GM19468 (cell line): ENCODE measurements at regions not wholly inside any gene's neighbourhood (a gene's known extent, or its start where the extent isn't known, plus 50 kb on each side); places are given as distances from the start of the nearest gene placed in this dataset.
"Not testable (repeated sequence)": the region's sequence is repeated elsewhere in the genome, so short reads cannot be mapped to it uniquely, and the experiment has no call there.

Experiments used
- ATAC-seq: cut with Tn5 transposase; IDR thresholded peaks from one replicate; pipeline ENCODE4 v1.9.1; 2021; ENCODE audit warnings: mild to moderate bottlenecking, moderate library complexity, moderate number of reproducible peaks; ENCODE audit not compliant: unreplicated experiment; ENCODE audit errors: extremely low read depth

GRCh38 chr1:79530476-79530875 is 523.9 kb upstream of the ADGRL4 start:
- ATAC-seq = no peak

- no peak for ATAC-seq
These were observed 523.5 kb upstream of the ADGRL4 start for GRCh38 chr1:79530055-79530454.

GRCh38 chr1:79524126-79524525 is 517.6 kb upstream of the ADGRL4 start:
- no peak for ATAC-seq

DNA sequence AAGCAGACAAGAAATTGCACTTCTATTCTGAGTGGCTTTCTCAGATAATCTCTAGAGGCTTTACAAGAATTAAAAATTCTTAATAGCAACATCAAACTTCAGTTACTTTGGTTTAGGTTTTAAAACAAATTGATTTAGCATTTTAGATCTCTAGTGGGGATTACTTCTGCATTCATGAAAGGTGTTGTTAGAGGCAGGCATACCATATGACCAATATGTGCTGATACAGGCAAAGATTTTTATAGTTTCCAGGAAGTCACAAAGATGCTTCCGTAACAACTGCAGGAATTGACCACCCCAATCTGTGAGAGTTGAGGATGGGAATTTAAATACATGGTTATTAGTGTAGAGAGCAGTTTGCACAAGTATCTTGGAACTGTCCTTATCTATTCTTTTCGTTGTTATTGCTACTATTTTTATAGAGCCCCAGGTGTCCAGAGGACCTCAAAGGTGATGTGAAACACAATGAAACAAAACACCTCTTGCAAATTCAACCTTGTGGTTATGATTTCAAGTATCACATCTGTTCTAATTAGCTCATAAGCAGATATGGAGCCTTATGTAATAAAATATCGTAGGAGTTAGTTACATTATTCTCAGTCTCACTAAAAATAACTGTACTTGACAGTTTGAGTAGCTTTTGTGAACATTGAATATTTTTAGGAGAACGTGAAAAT is 512.7 kb upstream of the ADGRL4 start:
- peak; percentile 68 for ATAC-seq

GRCh38 chr1:79517470-79518224 is 511.1 kb upstream of the ADGRL4 start:
- no peak for ATAC-seq

GRCh38 chr1:79507770-79508169 is 501.2 kb upstream of the ADGRL4 start:
- no peak for ATAC-seq

DNA sequence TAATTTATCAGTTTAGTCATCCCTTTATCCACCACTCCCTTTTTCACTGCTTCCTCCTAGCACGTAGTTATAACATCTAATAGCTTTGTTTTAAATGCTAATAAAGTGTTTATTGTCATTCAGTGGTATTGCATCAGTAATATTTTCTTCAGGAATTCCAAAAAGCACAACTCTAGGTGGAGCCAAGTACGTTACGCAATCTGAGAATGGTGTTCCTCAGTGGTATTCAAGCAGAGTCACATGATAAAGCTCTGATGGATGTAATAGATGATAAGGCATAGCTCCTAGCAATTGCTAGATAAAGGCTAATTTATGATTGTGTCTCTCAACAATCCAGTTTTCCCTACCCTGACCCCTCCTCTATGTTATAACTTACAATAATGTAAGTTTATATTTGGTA is 494.6 kb upstream of the ADGRL4 start:
- no peak for ATAC-seq

GRCh38 chr1:79499541-79499940 is 493.0 kb upstream of the ADGRL4 start:
- no peak for ATAC-seq

DNA sequence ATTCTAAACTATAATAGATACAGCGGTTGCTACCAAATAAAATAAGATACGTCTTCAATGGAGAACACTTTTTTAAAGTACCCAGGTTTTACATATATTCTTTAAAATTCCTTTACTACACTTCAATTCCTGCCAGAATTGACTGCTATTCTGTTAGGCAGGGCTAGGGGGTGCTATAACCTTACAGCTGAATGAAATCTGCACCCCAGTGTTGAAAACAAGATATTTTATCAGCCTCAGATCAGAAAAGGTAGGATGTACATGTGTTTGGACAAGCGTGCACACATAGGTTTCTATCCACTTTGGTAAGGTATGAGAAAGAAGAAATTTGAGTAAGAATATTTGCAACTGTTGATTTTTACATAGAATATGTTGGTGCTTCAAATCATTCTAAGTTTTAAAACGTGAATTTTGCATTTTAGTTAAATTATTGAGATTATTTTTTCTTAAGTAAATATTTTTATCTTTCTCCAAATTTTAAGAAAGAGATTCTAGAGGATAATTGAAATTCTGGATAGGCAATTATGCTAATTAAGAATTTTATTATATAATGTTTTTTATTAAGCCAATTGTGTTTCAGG is 490.8 kb upstream of the ADGRL4 start:
- ATAC-seq = peak; percentile 82

DNA sequence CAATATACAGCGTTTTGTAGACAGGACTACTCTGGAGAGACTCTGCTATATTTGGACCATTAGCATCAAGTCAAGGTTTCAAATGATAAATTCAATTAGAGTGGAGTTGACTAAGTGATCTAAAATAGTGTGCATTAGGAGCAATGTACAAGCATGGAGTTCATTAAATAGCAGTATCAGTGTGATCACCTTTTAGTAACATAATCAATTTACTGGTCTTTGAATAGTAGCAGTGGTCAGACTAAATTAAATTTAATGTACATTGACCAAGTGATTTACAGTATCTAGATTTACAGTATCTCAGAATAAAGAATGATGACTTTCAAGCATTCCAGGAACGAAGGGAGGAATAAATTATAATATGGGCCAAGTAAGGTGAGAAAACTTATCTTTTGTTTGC is 489.6 kb upstream of the ADGRL4 start:
- ATAC-seq = no peak

DNA sequence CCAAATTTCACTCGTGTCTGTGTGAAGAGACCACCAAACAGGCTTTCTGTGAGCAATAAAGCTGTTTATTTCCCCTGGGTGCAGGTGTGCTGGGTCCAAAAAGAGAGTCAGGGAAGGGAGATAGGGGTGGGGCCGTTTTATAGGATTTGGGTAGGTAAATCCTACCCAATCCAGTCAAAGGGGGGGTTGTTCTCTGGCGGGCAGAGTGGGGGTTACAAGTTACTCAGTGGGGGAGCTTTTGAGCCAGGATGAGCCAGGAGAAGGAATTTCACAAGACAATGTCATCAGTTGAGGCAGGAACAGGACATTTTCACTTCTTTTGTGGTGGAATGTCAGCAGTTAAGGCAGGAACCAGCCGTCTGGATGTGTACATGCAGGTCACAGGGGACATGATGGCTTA is 487.2 kb upstream of the ADGRL4 start:
- not testable (repeated sequence) for ATAC-seq

- ATAC-seq = not testable (repeated sequence)
These were observed 482.1 kb upstream of the ADGRL4 start for GRCh38 chr1:79488572-79489121.

DNA sequence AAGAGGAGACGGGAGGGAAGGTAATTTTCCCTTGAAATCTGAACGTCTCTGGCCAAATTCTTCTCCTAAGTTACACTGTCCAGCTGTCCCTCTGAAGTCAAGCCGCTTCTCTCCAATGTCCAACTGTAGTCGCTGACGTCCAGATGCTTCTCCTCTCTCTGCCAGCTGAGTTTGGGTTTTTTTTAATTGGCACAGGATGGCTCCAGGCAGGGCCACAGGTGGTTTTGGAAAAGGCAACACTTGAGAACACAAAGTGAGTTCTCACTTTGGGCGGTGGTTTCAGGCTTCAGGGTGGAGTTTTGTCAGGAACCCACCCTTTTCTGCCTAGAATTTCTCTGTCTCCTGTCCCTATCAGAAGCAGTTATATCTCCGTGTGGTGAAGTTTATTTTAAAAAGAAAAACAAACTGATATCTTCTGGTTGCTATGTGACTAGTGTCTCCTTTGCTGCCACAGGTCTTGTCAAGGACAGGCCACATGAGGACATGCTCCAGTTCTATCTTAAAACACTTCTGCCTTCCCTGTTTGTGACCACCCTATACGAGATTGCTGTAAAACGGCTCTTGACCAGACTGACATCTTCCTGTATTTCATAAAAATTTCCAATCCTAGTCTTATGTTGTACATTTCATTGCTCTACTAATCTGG is 472.3 kb upstream of the ADGRL4 start:
- no peak for ATAC-seq

GRCh38 chr1:79478160-79478559 is 471.6 kb upstream of the ADGRL4 start:
- ATAC-seq = no peak

DNA sequence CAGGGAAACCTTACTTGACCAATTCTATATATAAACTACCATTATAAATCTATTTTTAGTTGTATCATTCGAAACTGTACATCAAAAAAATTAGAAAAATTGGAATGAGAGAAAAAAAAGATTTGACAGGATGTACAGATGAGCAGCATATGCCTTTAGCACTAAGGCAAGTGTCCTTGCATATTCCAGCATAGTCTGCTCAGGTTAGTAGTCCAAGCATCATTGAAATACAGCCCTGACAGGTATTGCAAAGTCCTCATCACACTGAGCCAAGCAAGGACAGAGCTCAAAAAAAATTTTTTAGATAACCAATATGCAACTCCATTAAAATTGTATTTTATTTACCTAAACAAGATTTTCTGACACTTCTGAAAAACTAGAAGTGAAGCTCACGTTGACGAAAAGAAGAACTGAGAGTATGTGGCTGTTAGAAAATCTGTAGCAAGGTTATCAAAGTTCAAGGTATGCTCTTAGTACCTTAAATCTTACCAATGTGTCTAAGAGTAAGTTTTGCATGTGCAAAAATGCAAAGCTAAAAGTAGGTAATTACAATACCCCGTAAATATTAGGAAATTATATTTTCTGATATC is 465.6 kb upstream of the ADGRL4 start:
- peak; percentile 89 for ATAC-seq

DNA sequence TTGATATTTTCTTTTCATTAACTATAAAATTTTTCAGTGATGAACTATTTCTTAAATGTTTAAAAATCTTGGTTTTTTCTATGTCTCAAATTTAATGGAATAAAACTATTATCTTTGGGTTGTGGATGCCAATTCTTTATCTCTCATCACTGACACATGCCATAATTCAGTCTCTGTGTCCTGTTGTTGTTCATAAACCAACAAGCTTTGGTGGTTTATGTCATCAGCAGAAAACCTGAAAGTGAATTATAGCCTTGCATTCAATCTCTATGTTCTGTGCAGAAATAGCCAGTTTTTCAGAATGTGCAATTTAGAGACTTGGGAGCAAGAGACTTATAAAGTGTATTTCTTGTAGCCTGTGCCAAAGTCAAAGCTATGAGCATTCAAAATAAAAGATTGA is 462.6 kb upstream of the ADGRL4 start:
- no peak for ATAC-seq

DNA sequence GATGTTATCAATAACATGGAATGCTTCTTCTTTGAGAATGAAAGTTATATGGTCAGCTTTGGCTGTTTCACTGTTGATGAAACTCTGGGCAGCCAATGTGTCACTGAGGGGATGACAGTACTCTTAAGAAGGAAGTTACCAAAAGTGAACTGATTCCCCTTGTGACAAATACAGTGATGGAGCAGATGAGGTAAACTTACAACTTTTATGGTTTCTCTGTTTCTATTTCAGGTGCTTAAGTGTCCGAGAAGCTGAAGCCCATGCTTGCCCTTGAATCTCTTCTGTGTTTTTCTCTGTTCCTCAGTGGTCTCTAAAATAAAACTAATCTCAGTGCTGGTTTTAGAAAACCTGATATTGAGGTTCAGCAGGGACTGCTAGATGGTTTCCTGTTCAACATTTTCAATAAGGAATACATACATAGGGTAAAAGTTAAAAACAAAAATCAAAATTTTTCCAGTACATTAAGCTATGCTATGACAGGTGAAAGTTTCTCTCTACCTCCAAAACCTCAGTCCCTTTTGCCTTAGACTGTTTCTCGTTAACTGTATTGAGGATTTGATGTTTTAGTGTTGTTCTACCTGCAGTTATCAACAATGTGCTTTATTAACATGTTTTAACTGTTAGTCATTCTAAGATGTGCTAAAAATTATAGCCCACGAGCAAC is 454.4 kb upstream of the ADGRL4 start:
- ATAC-seq = peak; percentile 99

- no peak for ATAC-seq
These were observed 451.2 kb upstream of the ADGRL4 start for GRCh38 chr1:79457562-79458224.

DNA sequence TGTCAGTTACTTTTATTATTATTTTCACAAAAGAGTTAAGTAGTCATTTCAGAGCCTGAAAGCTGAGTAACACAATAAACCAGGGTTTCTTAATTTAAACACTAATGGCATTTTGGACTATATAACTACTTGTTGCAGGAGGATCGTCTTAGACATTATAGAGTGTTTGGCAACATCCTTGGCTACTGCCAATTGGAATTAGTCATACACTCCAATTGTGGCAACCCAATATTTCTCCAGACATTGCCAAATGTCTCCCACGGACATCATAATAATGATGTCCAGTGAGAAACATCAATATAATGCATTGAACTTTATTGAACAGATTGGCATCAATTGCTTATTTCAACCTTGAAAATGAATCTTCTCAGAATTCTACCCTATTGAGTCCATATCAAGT is 441.9 kb upstream of the ADGRL4 start:
- no peak for ATAC-seq
